B cell (primary cell): ENCODE measurements at regions not wholly inside any gene's neighbourhood (a gene's known extent, or its start where the extent isn't known, plus 50 kb on each side); places are given as distances from the start of the nearest gene placed in this dataset.

Source experiments
- EZH2 ChIP-seq: IDR thresholded peaks from 2 replicates; pipeline ENCODE4 v1.6.1; 2012; ENCODE audit warnings: borderline replicate concordance, low read depth, mild to moderate bottlenecking, moderate library complexity, low read length; ENCODE audit not compliant: insufficient read depth, poor library complexity, severe bottlenecking
- TF ChIP-seq, protein P1 (sequence below): fragments of 200-600 bp; IDR thresholded peaks from one replicate; pipeline ENCODE4 v1.8.0; 2022; ENCODE audit warnings: antibody characterized with exemption, mild to moderate bottlenecking

DNA sequence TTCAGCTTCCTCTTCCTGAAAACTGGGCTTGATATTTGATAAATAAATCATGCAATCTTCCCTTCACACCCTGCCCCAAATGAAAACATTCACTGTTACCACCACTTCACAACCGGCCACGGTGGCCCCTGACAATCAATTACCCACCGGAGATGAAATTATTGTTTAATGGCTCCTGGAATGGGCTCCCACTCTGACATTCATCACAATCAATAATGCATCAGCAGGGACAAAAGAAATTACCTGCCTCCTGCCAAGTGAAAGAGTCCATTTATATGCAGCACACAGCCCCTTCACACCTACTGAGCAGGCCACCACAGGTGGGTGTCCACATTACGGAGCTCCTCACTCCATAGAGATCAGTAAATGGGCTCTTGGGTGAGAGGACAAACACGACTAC lies 193.5 kb upstream of the SNX19 start:
- no peak for TF ChIP-seq EZH2
- TF ChIP-seq, protein P1, sequence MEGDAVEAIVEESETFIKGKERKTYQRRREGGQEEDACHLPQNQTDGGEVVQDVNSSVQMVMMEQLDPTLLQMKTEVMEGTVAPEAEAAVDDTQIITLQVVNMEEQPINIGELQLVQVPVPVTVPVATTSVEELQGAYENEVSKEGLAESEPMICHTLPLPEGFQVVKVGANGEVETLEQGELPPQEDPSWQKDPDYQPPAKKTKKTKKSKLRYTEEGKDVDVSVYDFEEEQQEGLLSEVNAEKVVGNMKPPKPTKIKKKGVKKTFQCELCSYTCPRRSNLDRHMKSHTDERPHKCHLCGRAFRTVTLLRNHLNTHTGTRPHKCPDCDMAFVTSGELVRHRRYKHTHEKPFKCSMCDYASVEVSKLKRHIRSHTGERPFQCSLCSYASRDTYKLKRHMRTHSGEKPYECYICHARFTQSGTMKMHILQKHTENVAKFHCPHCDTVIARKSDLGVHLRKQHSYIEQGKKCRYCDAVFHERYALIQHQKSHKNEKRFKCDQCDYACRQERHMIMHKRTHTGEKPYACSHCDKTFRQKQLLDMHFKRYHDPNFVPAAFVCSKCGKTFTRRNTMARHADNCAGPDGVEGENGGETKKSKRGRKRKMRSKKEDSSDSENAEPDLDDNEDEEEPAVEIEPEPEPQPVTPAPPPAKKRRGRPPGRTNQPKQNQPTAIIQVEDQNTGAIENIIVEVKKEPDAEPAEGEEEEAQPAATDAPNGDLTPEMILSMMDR = no peak
